ENCODE measurements at regions not wholly inside any gene's neighbourhood (a gene's known extent, or its start where the extent isn't known, plus 50 kb on each side); places are given as distances from the start of the nearest gene placed in this dataset.

- H3K27ac Mint-ChIP-seq, result no peak overlapping the region
- no peaks in the 10 kb centered on the region for H3K36me3 ChIP-seq (ENCODE audit: control insufficient read depth, insufficient read depth, low read length)
- H3K9me3 Mint-ChIP-seq, result no peaks in the 10 kb centered on the region
- no peaks in the 10 kb centered on the region for H3K9me3 ChIP-seq (ENCODE audit: control insufficient read depth in 2 of 2, low read length in 2 of 2)
- H3K4me3 Mint-ChIP-seq, result no peak overlapping the region
- no peaks in the 10 kb centered on the region for H3K4me1 ChIP-seq (ENCODE audit: control insufficient read depth, insufficient read depth, low read length, poor library complexity, severe bottlenecking)
- no peak for DNase-seq
- no peaks in the 10 kb centered on the region for H3K27me3 ChIP-seq (ENCODE audit: control insufficient read depth, insufficient read depth, low read length)
- no peak overlapping the region for H3K27ac ChIP-seq (ENCODE audit: insufficient read depth, low read length, poor library complexity, severe bottlenecking)
- ATAC-seq (ENCODE audit: low read depth in 2 of 2), result no peak
- H3K36me3 Mint-ChIP-seq, result no peaks in the 10 kb centered on the region
- H3K4me1 Mint-ChIP-seq, result peaks cover 0 to 4% (median 1%) of the 10 kb centered on the region in 4 donors
- peaks cover 5% of the 10 kb centered on the region for H3K27me3 Mint-ChIP-seq
- H3K4me3 ChIP-seq (ENCODE audit: low read depth, low read length), result no peak overlapping the region
These were observed 75.1 kb downstream of the METRNL start for GRCh38 chr17:83154311-83155127.

GRCh38 chr17:83155128-83156121, 76.0 kb downstream of the METRNL start:
- Mint-ChIP-seq H3K27me3 (peaks cover 11% of the 10 kb centered on the region), H3K4me1 (peaks cover 0 to 4% (median 1%) of the 10 kb centered on the region in 4 donors), H3K9me3 (no peaks in the 10 kb centered on the region), H3K36me3 (no peaks in the 10 kb centered on the region), H3K27ac (peak overlapping the region in 2 of 3 donors; percentile 47 to 84), H3K4me3 (no peak overlapping the region)
- Histone ChIP-seq H3K9me3 (ENCODE audit: control insufficient read depth in 2 of 2, low read length in 2 of 2) (no peaks in the 10 kb centered on the region), H3K36me3 (ENCODE audit: control insufficient read depth, insufficient read depth, low read length) (no peaks in the 10 kb centered on the region), H3K27me3 (ENCODE audit: control insufficient read depth, insufficient read depth, low read length) (no peaks in the 10 kb centered on the region), H3K4me3 (ENCODE audit: low read depth, low read length) (no peak overlapping the region), H3K27ac (ENCODE audit: insufficient read depth, low read length, poor library complexity, severe bottlenecking) (no peak overlapping the region), H3K4me1 (ENCODE audit: control insufficient read depth, insufficient read depth, low read length, poor library complexity, severe bottlenecking) (no peaks in the 10 kb centered on the region)
- ATAC-seq (ENCODE audit: low read depth in 2 of 2), result peak in 1 of 2 donors; percentile 37
- peak in 1 of 3 donors; percentile 7 for DNase-seq

GRCh38 chr17:83156408-83156807, 77.0 kb downstream of the METRNL start:
- Mint-ChIP-seq H3K27ac (no peak overlapping the region), H3K4me3 (no peak overlapping the region), H3K4me1 (peaks cover 0 to 4% (median 1%) of the 10 kb centered on the region in 4 donors), H3K27me3 (peaks cover 13% of the 10 kb centered on the region), H3K9me3 (no peaks in the 10 kb centered on the region), H3K36me3 (no peaks in the 10 kb centered on the region)
- no peak overlapping the region for H3K4me3 ChIP-seq (ENCODE audit: low read depth, low read length)
- DNase-seq (no peak), ATAC-seq (ENCODE audit: low read depth in 2 of 2) (no peak)
- no peaks in the 10 kb centered on the region for H3K36me3 ChIP-seq (ENCODE audit: control insufficient read depth, insufficient read depth, low read length)
- H3K27ac ChIP-seq (ENCODE audit: insufficient read depth, low read length, poor library complexity, severe bottlenecking), result no peak overlapping the region
- no peaks in the 10 kb centered on the region for H3K27me3 ChIP-seq (ENCODE audit: control insufficient read depth, insufficient read depth, low read length)
- H3K9me3 ChIP-seq (ENCODE audit: control insufficient read depth in 2 of 2, low read length in 2 of 2), result no peaks in the 10 kb centered on the region
- H3K4me1 ChIP-seq (ENCODE audit: control insufficient read depth, insufficient read depth, low read length, poor library complexity, severe bottlenecking), result no peaks in the 10 kb centered on the region

- no peaks in the 10 kb centered on the region for H3K4me1 ChIP-seq (ENCODE audit: control insufficient read depth, insufficient read depth, low read length, poor library complexity, severe bottlenecking)
- Mint-ChIP-seq H3K9me3 (no peaks in the 10 kb centered on the region), H3K27me3 (peaks cover 23% of the 10 kb centered on the region), H3K4me3 (no peak overlapping the region), H3K4me1 (peaks cover 0 to 4% (median 1%) of the 10 kb centered on the region in 4 donors), H3K27ac (no peak overlapping the region), H3K36me3 (no peaks in the 10 kb centered on the region)
- H3K36me3 ChIP-seq (ENCODE audit: control insufficient read depth, insufficient read depth, low read length), result no peaks in the 10 kb centered on the region
- H3K27me3 ChIP-seq (ENCODE audit: control insufficient read depth, insufficient read depth, low read length), result no peaks in the 10 kb centered on the region
- no peak for ATAC-seq (ENCODE audit: low read depth in 2 of 2)
- no peak overlapping the region for H3K4me3 ChIP-seq (ENCODE audit: low read depth, low read length)
- H3K9me3 ChIP-seq (ENCODE audit: control insufficient read depth in 2 of 2, low read length in 2 of 2), result no peaks in the 10 kb centered on the region
- no peak overlapping the region for H3K27ac ChIP-seq (ENCODE audit: insufficient read depth, low read length, poor library complexity, severe bottlenecking)
- no peak for DNase-seq
These were observed 80.0 kb downstream of the METRNL start for GRCh38 chr17:83159204-83160049.

GRCh38 chr17:83160443-83161297, 81.3 kb downstream of the METRNL start:
- Mint-ChIP-seq H3K27me3 (peaks cover 33% of the 10 kb centered on the region), H3K9me3 (no peaks in the 10 kb centered on the region), H3K4me3 (no peak overlapping the region), H3K4me1 (peaks cover 0 to under 1% (median 0%) of the 10 kb centered on the region in 4 donors), H3K36me3 (no peaks in the 10 kb centered on the region), H3K27ac (no peak overlapping the region)
- Histone ChIP-seq H3K4me1 (ENCODE audit: control insufficient read depth, insufficient read depth, low read length, poor library complexity, severe bottlenecking) (no peaks in the 10 kb centered on the region), H3K36me3 (ENCODE audit: control insufficient read depth, insufficient read depth, low read length) (no peaks in the 10 kb centered on the region), H3K4me3 (ENCODE audit: low read depth, low read length) (no peak overlapping the region), H3K27me3 (ENCODE audit: control insufficient read depth, insufficient read depth, low read length) (no peaks in the 10 kb centered on the region), H3K27ac (ENCODE audit: insufficient read depth, low read length, poor library complexity, severe bottlenecking) (no peak overlapping the region), H3K9me3 (ENCODE audit: control insufficient read depth in 2 of 2, low read length in 2 of 2) (no peaks in the 10 kb centered on the region)
- DNase-seq (no peak), ATAC-seq (ENCODE audit: low read depth in 2 of 2) (no peak)

GRCh38 chr17:83161298-83162034, 82.1 kb downstream of the METRNL start:
- peaks cover 35% of the 10 kb centered on the region for H3K27me3 Mint-ChIP-seq
- DNase-seq, result no peak

More at GRCh38 chr17:83161298-83162034, 82.1 kb downstream of the METRNL start:
- no peaks in the 10 kb centered on the region for H3K4me1 Mint-ChIP-seq
- no peaks in the 10 kb centered on the region for H3K36me3 Mint-ChIP-seq
- Histone ChIP-seq H3K27ac (ENCODE audit: insufficient read depth, low read length, poor library complexity, severe bottlenecking) (no peak overlapping the region), H3K9me3 (ENCODE audit: control insufficient read depth in 2 of 2, low read length in 2 of 2) (no peaks in the 10 kb centered on the region), H3K36me3 (ENCODE audit: control insufficient read depth, insufficient read depth, low read length) (no peaks in the 10 kb centered on the region), H3K27me3 (ENCODE audit: control insufficient read depth, insufficient read depth, low read length) (no peaks in the 10 kb centered on the region), H3K4me1 (ENCODE audit: control insufficient read depth, insufficient read depth, low read length, poor library complexity, severe bottlenecking) (no peaks in the 10 kb centered on the region), H3K4me3 (ENCODE audit: low read depth, low read length) (no peak overlapping the region)
- no peak overlapping the region for H3K27ac Mint-ChIP-seq
- ATAC-seq (ENCODE audit: low read depth in 2 of 2), result no peak
- no peak overlapping the region for H3K4me3 Mint-ChIP-seq
- no peaks in the 10 kb centered on the region for H3K9me3 Mint-ChIP-seq
